PFSK-1 (cell line): ENCODE measurements at regions not wholly inside any gene's neighbourhood (a gene's known extent, or its start where the extent isn't known, plus 50 kb on each side); places are given as distances from the start of the nearest gene placed in this dataset.

Experiments used
- FOXP2 ChIP-seq: optimal IDR thresholded peaks from 2 replicates; pipeline ENCODE3; 2011; ENCODE audit warnings: borderline replicate concordance, control low read depth, inconsistent platforms; ENCODE audit not compliant: insufficient read depth; ENCODE audit errors: extremely low read length, extremely low read depth
- POLR2AphosphoS5 ChIP-seq: IDR thresholded peaks from 2 replicates; pipeline ENCODE4 v1.6.1; 2012; ENCODE audit warnings: low read depth, mild to moderate bottlenecking, control low read depth, low read length, moderate library complexity
- REST ChIP-seq, 2 experiments: IDR thresholded peaks; 2 replicates each; pipeline versions ENCODE4 v1.6.1 to v1.8.0; 2011 to 2012; ENCODE audit warnings: low read depth in 2 of 2, low read length in 2 of 2, control low read depth in 1 of 2, inconsistent platforms in 1 of 2, mild to moderate bottlenecking in 1 of 2, moderate library complexity in 1 of 2; ENCODE audit not compliant: insufficient read depth in 1 of 2
- SIN3A ChIP-seq: IDR thresholded peaks from 2 replicates; pipeline ENCODE4 v1.6.1; 2012; ENCODE audit warnings: mild to moderate bottlenecking, low read length, moderate library complexity, borderline replicate concordance; ENCODE audit not compliant: insufficient read depth
- TAF1 ChIP-seq: IDR thresholded peaks from 2 replicates; pipeline ENCODE4 v1.6.1; 2012; ENCODE audit warnings: low read length, control low read depth, borderline replicate concordance; ENCODE audit not compliant: insufficient read depth

DNA sequence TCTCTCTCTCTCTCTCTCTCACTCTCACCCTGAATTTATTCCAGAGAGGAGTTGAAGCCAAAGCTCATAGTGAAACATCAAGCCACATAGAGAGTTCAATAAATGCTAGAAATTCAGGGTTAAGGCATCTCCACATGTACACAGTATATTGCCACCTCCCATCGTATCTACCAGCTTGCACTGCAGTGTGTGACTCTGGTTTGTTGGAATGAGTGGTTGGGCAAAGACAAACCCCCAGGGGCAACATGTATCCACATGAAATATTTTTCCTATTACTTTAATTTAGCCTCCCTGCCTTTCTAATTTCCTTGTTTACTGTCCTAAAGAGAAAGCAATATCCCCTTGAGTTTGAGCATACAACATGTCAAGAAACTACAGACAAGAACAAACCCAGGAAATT, 247.3 kb downstream of the SPATA18 start:
- TF ChIP-seq FOXP2 (no peak), POLR2AphosphoS5 (no peak), SIN3A (no peak), REST (IDR thresholded peaks at IDR 0.05; ENCODE audit: insufficient read depth in 1 of 2, low read depth in 2 of 2, low read length in 2 of 2) (no peak), TAF1 (no peak)

- TF ChIP-seq TAF1 (no peak), POLR2AphosphoS5 (no peak), REST (IDR thresholded peaks at IDR 0.05; ENCODE audit: insufficient read depth in 1 of 2, low read depth in 2 of 2, low read length in 2 of 2) (no peak), SIN3A (no peak), FOXP2 (no peak)
Observed at GRCh38 chr4:52299120-52299519, 248.0 kb downstream of the SPATA18 start.

DNA sequence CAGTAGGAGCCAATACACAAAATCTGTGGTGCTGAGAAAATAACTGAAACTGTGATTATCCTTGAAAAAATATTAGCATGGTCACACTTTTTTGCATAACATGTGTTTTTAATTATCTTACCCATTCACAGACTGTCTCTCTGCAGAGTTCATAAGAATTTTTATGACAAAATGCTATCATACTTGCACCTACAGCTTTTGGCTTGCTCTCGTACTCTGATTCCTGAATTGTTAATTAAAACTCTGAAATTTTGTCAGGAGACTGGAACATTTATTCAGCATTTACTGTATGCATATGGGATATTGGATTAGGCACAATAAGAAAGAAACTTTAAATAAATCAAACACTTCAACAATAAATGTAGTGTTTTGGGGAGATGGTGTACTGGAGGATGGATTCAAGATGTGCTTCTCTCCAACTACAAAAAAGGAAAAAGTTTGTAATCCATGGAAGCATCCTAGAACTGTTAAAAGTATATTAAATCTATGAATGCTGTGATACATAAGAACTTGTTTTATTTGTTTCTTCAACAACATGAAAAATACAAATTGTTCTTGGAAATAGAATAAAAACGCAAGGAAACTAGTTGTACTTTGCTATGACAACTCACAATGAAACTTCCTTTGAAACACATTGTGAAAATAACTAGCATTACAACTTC, 260.5 kb downstream of the SPATA18 start:
- TF ChIP-seq POLR2AphosphoS5: no peak

DNA sequence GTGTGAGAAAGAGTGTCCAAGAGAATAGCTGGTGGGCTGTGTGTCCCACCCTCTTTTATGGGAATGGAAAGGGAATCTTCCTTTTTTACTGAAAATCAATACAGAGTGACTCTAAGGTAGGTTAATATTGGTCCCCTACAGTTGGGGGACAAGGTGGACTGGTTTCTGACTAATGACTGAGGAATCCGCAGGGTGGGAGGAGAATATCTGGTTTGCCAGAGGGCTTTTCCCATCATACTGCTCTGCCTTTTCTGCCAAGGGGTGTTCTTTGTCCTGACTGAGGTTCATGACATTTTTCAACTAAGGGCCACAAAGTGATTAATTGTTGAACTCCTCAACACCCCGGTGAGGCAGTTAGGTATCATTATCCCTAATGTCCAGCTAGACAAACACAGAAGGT, 261.6 kb downstream of the SPATA18 start:
- TF ChIP-seq FOXP2: no peak
- no peak for TF ChIP-seq REST (IDR thresholded peaks at IDR 0.05; ENCODE audit: insufficient read depth in 1 of 2, low read depth in 2 of 2, low read length in 2 of 2)
- TF ChIP-seq POLR2AphosphoS5: no peak
- TF ChIP-seq SIN3A: no peak
- no peak for TF ChIP-seq TAF1

DNA sequence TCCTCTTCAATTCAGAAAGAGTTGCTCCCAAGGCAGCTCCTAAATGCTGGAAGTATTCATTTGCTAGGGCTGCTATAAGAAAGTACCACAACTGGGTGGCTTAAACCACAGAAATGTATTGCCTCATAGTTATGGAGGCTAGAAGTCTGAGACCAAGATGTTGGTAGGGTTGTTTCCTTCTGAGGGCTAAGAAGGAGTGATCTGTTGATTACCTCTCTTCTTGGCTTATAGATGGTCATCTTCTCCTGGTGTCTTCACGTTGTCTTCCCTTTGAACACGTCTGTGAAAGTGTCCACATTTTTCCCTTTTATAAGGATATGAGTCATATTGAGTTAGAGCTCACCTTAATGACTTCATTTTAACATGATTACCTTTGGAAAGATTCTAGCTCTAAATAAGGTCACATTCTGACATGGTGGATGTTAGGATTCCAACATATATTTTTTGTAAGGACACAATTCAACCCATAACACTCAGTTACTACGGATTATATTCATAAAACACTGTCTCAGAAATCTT, 266.3 kb downstream of the SPATA18 start:
- no peak for TF ChIP-seq POLR2AphosphoS5
- TF ChIP-seq SIN3A: no peak
- no peak for TF ChIP-seq TAF1
- TF ChIP-seq REST (IDR thresholded peaks at IDR 0.05; ENCODE audit: insufficient read depth in 1 of 2, low read depth in 2 of 2, low read length in 2 of 2): no peak
- no peak for TF ChIP-seq FOXP2
